ENCODE measurements at regions not wholly inside any gene's neighbourhood (a gene's known extent, or its start where the extent isn't known, plus 50 kb on each side); places are given as distances from the start of the nearest gene placed in this dataset.
"Not testable (repeated sequence)": the region's sequence is repeated elsewhere in the genome, so short reads cannot be mapped to it uniquely, and the experiment has no call there.

- DNase-seq (ENCODE audit: low read depth); in situ Hi-C loops (cut with HindIII; ENCODE audit: low sequenced_read_pairs); H3K4me3 ChIP-seq (ENCODE audit: low read depth, low read length): not testable (repeated sequence)
Measured at GRCh38 chr2:87693882-87694281, 54.0 kb upstream of the PLGLB2 start.

GRCh38 chr2:87695596-87696323 is 52.1 kb upstream of the PLGLB2 start:
- peak; percentile 29 for DNase-seq (ENCODE audit: low read depth)
- in situ Hi-C loops (cut with HindIII; ENCODE audit: low sequenced_read_pairs); H3K4me3 ChIP-seq (ENCODE audit: low read depth, low read length): not testable (repeated sequence)
